Upper lobe of left lung (tissue), 4 donors: ENCODE measurements at regions not wholly inside any gene's neighbourhood (a gene's known extent, or its start where the extent isn't known, plus 50 kb on each side); places are given as distances from the start of the nearest gene placed in this dataset.

Experiments used
- EP300 ChIP-seq, 4 donors: sonication (generic); formaldehyde crosslinking; IDR thresholded peaks; one replicate each; pipeline ENCODE4 v1.5.1; 2017; ENCODE audit warnings: antibody characterized with exemption in 4 of 4, control low read depth in 2 of 4
- POLR2A ChIP-seq, 4 donors: fragments of 450-650 bp; IDR thresholded peaks; one replicate each; pipeline ENCODE4 v1.5.1; 2016 to 2017; ENCODE audit warnings: antibody characterized with exemption in 4 of 4, mild to moderate bottlenecking in 2 of 4
- TF ChIP-seq, protein P1 (sequence below), 6 experiments: fragments of 450-650 bp in 4 of 6; fragments of 200-600 bp in 2 of 6; sonication (generic) in 2 of 6; IDR thresholded peaks; one replicate each; pipeline ENCODE4 v1.5.1; 2016 to 2019; ENCODE audit warnings: antibody characterized with exemption in 6 of 6

DNA sequence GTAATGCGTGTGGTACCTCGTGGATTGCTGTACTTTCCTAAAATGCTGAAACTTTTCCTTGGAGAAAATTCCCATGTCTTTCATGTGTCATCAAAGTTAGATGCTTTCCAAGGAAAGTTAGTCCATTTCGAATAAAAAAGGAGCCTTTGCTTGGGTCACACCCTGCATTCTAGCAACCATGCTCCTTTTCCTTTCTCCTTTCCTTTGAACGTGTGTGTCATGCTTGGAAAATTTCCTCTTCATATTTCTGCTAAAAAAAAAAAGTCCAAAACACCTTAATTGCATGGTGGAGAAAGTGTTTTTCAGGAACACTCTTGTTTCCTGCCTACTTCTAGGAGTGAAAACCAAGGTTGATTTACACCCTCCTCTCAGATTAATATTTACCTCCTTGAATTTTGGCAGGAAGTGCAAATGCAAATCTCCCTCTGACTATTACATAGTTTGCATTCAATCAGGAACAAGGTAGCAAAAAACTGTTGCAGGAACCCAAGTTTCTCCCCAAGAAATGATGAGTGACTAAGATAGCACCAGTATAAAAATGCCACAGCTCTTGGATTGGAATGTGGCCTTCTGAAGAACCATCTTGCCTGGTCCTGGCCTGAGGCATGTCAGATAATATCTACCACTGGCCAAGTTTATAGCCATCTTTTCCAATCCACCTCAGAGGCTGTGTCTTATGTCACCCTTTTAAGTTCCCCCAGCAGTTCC is 590.6 kb downstream of the QKI start:
- TF ChIP-seq, protein P1, sequence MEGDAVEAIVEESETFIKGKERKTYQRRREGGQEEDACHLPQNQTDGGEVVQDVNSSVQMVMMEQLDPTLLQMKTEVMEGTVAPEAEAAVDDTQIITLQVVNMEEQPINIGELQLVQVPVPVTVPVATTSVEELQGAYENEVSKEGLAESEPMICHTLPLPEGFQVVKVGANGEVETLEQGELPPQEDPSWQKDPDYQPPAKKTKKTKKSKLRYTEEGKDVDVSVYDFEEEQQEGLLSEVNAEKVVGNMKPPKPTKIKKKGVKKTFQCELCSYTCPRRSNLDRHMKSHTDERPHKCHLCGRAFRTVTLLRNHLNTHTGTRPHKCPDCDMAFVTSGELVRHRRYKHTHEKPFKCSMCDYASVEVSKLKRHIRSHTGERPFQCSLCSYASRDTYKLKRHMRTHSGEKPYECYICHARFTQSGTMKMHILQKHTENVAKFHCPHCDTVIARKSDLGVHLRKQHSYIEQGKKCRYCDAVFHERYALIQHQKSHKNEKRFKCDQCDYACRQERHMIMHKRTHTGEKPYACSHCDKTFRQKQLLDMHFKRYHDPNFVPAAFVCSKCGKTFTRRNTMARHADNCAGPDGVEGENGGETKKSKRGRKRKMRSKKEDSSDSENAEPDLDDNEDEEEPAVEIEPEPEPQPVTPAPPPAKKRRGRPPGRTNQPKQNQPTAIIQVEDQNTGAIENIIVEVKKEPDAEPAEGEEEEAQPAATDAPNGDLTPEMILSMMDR (IDR thresholded peaks at IDR 0.05), result no peak
- TF ChIP-seq POLR2A (IDR thresholded peaks at IDR 0.05) (no peak), EP300 (IDR thresholded peaks at IDR 0.05) (no peak)
